SW 1271 (cell line): ENCODE measurements at regions not wholly inside any gene's neighbourhood (a gene's known extent, or its start where the extent isn't known, plus 50 kb on each side); places are given as distances from the start of the nearest gene placed in this dataset.

Experiments
- DNase-seq, 2 experiments: peaks; one replicate each; lab custom pipeline; 2025; lab: John Stamatoyannopoulos, UW

DNA sequence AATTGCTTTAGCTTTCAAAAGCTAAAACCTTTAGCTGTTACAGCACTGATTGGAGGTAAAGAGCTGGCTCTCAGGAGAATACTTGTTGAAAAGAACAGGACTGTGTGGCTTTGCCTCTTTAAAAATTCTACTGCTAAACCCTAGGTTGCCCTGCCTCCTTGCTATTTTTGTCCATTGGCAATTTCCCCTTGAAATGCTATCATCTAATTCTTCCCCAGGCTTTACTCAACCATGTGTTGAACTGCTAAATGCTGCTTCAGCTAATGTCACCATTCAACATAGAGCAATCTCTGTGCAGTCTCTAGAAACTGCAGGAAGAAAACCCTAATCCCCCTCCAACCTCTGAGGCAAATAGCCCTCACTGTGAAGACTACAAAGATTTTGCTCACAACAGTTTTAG is 203.7 kb upstream of the ARX start:
- DNase-seq: no peak

DNA sequence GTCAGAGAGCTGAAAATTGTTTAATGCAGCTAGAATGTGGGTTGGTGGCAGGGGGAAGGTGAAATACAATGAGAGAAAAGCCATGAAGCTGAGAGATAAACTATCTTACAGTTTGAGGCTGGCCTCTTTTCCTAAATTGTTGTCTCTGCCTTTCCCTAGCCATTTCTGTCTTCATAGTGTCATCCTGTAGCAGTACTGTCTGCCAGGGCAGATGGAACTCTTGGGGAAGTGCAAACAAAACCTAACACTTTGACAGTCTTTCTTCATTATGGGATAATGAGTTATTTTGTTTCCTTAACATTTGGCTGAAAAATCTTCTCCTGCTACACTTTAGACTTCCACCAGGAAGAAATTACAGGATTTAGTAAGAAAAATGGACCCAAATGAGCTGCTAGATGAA is 197.8 kb upstream of the ARX start:
- no peak for DNase-seq

DNA sequence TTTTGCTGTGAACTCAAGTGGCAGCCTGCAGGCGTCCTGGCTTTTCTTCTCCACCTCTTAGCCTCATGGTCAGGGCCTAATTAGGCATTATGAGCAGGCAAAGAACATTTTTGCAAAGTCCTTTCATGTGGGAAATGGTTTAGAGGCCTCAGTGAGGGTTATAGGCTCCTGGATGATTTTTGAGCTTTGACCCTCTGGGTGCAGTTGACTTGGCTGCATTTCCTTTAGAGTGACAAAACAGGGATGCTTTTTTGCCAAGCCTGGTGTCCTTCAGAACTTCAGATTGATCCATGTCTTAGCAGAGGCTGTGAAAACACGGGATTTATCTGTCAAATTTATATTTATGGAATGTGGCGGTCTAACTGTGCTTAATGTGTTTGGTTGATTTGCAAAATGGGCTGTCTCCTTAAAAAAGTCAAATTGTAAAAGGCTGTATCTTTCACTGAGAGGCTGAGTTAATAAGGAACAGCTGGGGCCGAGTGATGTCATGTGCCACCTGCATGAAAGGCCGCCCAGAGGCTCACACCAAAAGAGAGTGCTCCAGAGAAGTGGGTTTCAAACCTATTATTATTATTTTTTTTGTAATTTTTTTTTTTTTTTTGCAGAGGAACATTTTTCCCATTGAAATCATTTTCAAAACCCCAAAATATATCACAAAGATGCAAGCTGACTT is 192.2 kb upstream of the ARX start:
- no peak for DNase-seq

DNA sequence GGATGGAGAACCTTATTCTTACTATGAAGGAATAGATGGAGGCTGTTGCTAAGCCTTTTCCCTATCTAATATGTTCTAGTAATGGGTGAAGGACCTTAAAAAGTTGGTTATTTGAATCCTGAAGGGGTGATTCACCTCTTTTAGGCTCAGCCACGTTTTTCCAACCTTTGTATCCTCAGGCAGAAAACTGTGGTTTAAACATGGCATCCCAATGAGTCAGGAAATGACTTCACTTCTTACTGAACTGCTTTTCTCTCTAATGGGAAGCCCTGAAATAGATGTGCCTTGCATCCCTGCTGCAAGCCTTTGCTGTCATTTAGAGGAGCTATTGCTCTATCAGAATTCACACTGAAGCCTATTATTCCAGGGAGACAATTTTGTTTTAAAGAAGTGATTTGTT is 191.0 kb upstream of the ARX start:
- no peak for DNase-seq

DNA sequence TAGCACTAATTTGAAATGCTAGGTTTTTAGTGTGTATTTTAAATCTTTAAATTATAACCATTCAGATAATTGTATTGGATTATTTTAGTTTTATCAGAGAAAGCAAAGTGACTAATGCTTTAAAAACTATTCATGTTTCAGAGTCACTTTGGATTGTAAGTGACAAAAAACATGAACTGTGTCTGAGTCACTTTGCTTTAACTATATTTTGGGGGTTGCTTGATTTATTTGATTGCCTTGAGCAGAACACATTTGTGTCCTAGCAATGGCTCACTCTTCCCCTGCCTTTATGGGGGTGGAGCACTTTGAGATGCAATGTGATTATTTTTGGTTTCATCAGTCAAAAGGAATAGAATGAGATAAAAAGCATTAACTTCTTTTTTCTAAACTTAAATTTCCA is 188.4 kb upstream of the ARX start:
- no peak for DNase-seq

DNA sequence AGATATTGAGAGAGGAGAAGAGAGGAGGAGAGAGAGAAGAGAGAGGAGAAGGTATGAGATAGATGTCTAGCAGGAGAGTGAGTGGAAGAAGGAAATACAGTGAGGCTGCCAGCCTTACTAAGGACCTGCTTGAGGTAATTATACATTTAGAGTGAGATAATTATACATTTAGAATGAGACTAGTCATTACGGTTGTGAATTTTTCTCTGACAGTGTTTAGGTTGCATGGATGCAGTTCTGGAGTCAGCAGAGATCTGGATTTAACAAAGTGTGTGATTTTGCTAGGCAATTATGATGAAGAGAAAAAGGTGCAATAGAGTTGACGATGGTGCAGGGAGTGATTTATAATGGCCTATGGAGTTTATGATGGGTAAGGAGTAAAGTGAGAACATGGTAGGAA is 187.1 kb upstream of the ARX start:
- no peak for DNase-seq

DNA sequence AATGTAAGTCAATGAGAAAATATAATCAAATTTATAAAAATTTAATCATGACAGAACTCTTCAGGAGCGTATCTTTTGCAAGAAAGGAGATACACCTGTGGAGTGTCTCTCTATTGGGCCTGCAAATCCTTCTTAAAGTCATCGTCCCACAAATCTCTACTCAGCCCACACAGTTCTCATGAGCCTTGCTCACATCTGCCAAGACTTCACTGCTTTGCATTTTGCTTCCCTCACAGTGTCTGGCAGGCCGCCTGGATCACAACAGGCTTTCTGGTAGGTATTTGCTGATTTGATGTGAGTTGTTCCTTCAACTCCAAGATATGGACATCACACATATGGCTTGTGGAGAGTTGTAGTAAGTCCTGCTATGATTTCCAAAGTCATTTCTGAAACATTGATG is 183.1 kb upstream of the ARX start:
- DNase-seq: no peak

DNA sequence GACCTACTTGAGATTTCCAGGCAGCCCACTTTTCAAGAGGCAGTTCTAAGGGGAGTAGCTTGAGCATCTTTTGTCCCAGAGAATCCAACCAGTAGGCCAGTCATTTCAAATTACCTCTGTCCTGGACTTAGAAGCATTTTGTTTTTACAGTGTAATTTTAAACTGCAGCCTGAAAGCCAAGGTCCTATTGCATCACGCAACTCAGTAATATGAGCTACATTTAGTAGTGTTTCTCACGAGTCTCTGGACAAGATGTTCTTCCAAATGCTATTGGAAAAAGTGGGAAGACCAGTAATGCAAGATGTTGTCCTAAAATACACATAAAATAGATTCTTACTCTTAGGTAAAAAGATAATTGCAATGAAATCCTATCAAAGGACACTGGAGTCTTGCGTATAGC is 182.5 kb upstream of the ARX start:
- DNase-seq: no peak

DNA sequence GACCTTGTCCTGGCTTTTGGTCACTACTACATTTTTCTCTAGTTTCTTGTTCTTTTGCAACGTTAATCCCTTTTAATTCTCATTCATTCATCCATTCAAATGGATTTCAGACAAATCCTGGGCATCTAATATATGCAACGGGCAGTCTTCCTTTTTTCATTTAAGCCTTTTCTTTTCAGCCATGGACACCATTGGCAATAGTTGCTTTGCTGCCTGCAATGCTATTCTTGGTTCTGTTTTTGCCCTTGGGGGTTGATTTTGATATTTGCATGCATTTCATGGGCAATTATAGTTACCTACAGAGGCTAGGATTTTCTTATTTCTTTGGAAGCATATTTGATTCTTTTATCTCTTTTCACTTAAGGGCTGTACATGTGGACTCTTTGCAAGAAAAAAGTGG is 180.5 kb upstream of the ARX start:
- no peak for DNase-seq

DNA sequence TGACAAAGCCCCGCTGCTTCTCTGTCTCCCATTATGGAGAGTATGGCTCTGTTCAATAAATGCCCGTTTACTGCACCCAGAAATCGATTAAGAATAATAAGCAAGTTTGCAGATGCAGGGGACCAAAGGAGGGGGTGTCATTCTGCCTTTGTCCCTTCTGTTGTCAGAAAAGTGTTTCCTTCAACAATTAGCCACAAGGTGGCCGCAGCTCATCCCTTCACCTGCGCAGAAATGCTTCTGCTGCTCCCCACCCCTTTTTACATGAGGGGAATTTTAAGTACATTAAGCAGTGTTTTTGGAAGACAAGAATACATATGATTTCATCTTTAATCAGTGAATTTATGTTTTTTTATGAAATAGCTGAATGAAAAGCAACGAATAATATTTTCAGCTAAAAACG is 175.6 kb upstream of the ARX start:
- no peak for DNase-seq

DNA sequence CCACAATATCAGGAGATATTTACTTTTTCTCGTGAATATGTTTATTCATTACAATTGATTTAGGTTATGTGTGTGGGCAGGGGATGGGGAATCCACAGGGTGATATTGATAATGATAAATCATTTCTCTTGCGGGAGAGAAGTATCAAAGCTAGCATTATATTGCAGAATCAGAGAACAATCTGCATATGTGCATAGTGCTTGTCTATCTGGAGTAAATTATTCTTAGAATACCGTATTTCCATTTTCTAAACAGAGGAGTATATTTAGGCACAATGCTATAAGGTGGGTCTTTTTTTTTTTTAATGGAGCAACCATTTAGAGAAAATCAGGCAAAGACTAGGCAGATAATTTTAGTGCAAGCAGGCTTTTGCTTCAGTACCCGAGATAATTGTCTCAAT is 166.0 kb upstream of the ARX start:
- DNase-seq: no peak

DNA sequence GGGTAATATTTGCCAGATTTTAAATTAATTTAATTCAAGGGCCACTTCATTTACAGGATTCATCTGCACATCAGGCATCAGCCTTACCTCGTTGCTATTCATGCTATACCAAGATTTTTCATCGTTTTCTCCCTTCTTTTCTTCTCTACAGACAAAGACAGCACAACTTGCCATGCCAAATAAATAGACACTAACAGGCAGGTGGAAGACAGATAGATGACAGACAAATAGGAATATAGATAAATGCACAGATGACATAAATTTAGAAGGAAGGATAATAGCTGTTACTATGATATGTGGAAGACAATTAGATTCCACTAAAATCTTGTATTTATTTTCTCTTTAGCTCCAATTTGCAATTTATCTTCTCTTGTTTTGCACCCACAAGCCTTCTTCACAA is 164.5 kb upstream of the ARX start:
- DNase-seq: no peak

DNA sequence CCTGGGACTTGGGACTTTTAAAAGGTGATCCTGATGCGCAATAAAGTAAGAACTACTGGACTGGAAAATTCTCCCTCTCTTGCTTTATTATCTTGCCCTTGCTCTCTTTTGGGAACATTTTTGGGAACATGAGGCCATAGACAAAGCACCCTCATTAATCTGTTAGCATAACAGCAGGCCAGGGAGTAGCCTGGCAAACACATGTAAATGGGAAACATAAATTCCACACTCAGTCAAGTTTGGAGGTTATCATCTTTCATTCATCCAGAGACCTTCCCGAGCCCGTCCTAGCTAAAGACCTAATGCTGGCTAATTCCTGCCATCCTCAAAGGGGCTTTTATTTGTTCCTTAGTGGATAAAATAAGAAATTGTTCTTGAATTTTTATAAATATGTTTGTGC is 162.8 kb upstream of the ARX start:
- no peak for DNase-seq

DNA sequence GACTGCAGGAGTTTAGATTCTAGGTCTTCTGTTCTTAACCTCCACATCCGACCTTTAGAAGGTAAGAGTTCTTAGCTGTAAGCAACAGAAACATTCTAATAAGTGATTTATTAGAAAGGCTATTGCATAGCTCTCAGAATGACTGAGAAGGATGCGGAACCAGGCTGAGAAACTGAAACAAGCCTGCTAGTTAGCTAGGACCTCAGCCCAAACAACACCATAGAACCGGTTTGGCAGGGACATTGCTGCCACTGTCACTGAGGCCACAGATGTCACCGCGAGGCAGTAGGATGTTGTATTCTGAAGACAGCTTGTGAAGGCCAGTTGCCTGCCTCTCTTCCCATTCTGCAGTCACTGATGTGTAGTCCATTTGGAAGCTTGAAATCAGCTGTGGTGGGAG is 160.0 kb upstream of the ARX start:
- no peak for DNase-seq

DNA sequence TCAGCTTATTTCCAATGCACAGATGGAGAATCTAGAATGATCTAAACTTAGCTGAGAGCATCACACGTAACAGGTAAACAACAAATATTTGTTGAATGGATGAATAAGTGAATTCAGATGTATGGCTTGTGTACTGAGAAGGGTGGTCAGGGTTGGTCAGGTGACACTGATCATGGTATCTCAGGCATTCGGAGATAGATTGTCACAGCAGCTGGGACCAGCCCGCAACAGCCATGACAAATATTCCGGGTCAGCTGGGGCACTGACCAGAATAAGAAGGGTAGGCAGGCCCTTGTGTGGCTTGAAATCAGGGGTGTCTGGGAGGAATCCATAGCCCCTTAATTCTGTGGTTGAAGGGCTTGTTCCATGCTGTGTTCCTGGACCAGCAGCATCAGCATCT is 159.4 kb upstream of the ARX start:
- no peak for DNase-seq

DNA sequence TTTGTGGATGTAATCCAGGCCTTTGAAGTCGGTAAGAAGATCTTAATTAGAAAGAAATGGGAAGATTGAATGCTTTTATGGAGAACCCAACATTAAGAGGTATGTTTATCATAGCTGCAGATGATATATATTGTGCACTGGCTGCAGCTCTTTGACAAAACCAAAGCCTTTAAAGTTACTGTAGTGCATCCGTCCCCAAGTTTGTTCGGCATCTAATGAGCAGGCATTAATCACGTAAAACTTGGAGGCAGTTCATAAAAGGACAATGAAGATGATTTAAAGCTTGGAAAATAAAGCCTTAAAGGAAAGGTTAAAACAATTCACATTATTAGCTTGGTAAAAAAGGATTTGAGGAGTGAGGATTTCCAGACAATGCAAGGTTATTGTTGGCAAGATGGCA is 150.8 kb upstream of the ARX start:
- DNase-seq: no peak

DNA sequence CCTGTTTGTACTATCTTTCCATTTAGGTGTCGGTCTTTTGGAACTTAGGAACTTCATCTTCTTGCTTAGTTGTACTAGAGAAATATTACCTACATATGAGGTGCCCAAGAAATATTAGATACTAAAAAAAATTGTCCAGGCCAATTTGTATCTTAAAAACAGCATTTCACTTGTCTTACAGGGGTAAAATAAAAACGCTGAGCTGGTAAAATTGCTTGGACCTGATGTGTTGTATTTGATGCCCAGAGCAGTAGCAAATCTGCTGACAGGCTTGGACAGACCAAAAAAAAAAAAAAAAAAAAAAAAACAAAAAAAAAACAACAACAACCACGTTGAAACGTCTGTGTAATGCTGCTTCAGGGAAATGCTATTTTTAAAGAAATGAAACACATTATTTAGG is 150.4 kb upstream of the ARX start:
- no peak for DNase-seq

DNA sequence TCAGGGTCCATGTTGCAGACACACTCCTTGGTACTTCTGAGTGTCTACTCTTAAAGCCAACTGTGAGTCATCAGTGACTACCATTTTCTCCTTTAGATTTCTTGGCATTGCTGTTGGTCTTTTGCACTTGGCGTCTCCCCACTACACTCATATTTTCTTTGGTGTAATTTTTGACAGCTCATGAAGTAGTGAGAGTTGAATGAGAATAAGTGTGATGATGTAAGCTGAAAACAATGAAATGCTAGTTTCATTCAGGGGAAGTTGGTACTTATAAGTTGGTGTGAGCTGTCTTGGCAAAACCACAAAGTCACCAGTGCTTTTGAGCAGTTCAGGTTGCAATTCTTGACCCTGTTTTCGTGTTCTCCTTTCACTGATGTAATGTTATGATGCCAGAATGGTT is 142.9 kb upstream of the ARX start:
- DNase-seq: no peak

DNA sequence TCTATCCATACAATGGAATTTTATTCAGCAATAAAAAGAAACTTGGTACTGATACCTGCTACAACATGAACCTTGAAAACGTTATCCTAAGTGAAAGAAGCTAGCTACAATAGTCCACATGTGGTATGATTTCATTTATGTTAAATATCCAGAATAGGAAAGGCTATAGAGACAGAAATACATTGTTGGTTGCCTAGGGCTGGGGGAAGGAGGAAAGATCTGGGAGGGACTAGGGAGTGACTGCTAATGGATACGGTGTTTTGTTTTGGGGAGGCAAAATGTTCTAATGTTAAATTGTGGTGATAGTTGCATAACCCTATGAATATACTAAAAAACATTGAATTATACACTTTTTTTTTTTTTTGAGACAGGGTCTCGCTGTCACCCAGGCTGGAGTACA is 141.1 kb upstream of the ARX start:
- DNase-seq: no peak

DNA sequence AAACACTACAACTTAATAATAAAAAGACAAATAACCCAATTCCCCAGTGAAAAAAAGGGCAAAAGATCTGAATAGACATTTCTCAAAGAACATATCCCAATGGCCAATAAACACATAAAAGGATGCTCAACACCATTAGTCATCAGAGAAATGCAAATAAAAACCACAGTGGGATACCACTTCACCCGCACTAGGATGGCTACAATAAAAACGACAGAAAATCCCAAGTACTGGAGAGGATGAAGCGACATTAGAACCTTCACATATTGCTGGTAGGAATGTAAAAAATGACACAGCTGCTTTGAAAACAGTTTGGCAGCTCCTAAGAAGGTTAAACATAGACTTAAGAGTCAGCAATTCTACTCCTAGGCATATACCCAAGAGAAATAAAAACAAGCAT is 140.6 kb upstream of the ARX start:
- DNase-seq: no peak

DNA sequence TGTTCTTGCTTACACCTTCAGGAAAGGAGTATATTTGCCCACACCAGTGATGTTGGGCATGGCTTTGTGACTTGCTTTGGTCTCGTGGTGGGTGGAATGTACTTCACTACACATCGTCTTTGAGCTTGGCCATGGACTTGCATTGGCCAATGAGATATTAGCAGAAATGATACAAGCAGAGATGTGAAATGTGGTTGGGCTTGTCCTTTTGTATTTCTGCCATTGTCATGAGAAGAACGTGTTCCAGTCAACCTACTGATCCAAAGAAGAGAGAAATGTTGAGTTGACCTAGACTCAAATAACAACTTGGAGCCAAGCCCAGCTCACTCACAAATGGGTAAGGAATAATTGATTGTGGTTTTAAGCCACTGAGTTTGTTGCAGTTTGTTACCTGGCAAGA is 138.4 kb upstream of the ARX start:
- no peak for DNase-seq

DNA sequence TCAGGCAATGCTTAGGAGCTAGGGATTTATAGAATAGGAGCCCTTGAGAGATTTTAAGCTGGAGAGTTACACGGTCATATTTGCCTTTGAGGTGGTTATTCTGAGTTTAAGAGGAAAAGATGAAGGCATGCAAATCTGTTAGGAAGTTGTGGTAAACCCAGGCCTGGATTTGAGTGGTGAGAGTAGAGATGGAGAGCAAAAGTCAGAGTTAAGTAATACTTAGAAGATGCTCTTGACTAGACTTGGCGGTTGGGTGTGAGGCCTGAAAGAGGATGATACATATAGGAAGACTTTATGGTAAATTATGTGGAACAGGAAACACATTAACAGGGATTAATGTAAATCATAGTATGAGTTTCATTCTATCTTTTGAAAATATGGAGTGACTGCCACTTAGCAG is 136.0 kb upstream of the ARX start:
- DNase-seq: no peak

DNA sequence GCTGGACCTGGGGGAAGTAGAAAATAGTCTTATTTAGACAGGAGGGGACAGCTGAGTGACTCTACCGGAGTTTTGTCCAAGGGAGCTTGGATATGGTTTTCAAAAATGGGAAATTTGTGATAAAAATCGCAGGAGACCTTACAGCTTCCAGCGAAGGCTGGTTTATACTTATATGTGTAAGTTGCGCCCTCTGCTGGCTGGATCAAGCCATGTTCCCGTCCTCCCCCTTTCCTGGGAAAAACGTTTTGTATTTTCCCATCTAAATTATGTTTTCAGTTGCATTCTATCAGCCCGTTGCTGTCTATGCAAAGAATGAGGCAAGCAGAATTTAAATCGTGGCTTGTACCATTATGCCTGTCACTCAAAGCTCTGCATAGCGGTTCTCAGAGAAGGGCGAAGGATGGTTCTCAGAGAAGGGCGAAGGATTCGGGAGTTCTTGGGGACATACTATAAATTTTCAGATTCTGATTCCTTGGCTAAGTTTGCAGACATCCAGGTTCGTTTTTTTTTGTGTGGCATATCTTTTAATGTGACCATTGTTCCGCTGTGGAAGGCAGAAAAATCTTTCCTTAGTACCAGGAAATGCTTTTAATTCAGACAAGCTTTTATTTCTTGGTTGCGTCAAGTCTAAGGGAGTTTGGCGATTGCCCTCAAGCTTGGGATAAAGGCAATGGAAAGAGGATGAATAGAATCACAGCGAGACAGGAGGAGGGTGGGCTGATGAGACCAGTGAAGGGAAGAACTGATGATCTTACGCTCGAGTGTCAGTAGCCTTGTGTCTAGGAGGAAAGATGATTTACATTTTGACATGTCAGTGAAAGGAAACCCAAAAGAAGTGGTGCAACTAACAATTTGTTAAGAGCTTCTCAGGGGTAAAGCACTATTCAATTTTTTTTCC is 128.5 kb upstream of the ARX start:
- DNase-seq: peak in 1 of 2 experiments; percentile 0

DNA sequence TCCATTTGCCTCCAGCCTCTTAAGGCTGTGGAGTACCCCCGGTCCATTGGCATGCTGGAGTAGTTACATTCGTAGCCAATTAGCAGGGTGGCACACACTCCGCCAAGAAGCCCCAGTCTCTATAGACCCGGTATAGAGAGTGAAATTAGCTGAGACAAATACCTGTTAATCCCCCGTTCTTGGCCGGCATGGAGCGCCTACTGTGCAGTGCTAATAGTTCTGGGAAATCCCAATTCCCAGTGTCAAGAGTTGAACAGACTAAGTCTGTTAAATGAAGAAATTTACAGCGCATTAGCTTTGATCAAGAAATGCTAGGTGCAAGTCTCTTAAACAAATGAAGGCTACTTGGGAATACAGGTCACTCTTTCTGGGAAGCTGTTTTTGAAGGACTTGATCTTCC is 127.8 kb upstream of the ARX start:
- no peak for DNase-seq
